GM12874 (cell line): ENCODE measurements at regions not wholly inside any gene's neighbourhood (a gene's known extent, or its start where the extent isn't known, plus 50 kb on each side); places are given as distances from the start of the nearest gene placed in this dataset.

ENCODE experiments used
- CTCF ChIP-seq: IDR thresholded peaks from 2 replicates; pipeline ENCODE4 v1.5.1; 2011; ENCODE audit warnings: low read depth, mild to moderate bottlenecking, control low read depth, low read length, moderate library complexity; ENCODE audit not compliant: insufficient read depth

GRCh38 chr13:80604098-80604497 is 263.2 kb upstream of the SPRY2 start:
- no peak for TF ChIP-seq CTCF

GRCh38 chr13:80603351-80603750 is 262.4 kb upstream of the SPRY2 start:
- no peak for TF ChIP-seq CTCF

- no peak for TF ChIP-seq CTCF
Measured at GRCh38 chr13:80599765-80600164, 258.8 kb upstream of the SPRY2 start.

- TF ChIP-seq CTCF = no peak
Measured at GRCh38 chr13:80598189-80598588, 257.3 kb upstream of the SPRY2 start.

- no peak for TF ChIP-seq CTCF
Measured at GRCh38 chr13:80591976-80592740, 251.2 kb upstream of the SPRY2 start.

- no peak for TF ChIP-seq CTCF
Measured at GRCh38 chr13:80590551-80590950, 249.6 kb upstream of the SPRY2 start.

- no peak for TF ChIP-seq CTCF
Measured at GRCh38 chr13:80586356-80586755, 245.4 kb upstream of the SPRY2 start.
